ENCODE measurements at regions not wholly inside any gene's neighbourhood (a gene's known extent, or its start where the extent isn't known, plus 50 kb on each side); places are given as distances from the start of the nearest gene placed in this dataset.

DNA sequence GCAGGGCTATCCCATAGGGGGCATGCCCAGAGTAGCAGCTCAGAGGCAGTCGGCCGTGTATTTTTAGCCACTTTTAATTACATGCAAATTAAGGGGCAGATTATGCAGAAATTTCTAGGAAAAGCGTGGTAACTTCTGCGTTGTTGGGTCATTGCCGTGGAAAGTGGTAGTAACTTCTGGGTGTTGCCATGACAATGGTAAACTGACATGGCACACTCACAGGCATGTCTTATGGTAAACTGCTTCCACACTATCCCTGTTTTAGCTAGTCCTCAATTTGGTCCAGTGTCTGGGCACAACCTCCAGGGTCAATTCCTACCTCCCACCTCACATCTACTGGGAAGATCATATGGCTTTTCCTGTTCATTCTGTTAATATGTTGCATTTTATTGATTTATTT lies 428.9 kb upstream of the FANCL start:
- no peak for DNase-seq (ENCODE audit: low read depth in 3 of 3)

DNA sequence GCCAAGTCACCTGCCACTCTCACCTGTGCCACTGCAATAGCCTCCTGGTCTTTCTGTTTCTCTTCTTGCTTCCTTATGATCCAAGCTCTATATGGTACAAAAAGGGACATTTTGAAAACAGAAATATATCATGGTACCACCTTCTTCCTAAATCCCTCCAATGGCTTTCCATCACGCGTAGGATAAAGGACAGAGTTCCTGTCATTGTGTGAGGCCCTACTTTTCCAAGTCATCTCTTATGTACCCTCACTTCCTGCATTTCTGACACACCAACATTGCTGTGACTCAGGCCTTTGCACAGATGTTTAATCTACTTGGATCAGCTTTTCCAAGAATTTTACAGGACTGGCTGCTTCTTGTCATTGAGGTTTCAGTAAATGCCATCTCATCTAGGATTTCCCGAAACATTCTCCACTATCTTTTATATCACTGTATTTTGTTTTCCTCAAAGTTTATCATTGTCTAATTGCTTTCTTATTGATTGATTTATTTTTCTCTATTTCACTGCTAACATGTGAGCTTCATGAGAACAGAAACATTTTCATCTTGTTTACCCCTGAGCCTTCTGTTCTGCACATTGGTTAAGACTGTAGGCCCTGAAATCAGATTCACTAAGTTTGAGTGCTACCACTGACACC lies 426.1 kb upstream of the FANCL start:
- DNase-seq (ENCODE audit: low read depth in 3 of 3) = no peak

DNA sequence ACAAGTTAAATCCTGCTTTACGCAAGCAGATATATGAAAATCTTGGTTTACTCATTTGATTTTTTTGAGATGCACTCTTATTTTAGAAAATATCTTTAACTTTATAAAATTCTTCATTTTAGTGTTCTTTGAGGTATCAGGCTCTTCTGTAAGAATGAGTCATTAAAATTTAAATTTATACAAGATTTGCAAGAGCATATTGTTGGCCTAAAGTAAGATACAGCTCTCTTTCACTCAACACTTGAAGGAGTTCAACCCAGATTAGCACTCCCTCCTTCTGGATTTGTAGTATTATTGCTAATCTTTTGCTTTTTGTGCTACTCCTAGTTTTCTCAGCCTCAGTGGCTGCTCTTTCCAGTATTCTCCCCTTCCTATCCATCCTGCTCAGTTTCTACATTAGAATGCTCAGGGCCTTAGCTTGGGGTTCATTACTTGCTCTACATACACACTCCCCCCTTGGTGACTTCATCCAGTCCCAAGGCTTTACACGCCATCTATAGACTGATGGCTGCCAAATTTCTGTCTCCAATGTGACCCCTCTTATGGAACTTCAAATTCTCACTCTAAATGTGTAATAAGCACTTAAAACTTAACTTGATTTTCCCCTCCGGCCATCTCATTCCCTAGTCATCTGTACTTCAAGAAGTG lies 425.3 kb upstream of the FANCL start:
- DNase-seq (ENCODE audit: low read depth in 3 of 3) = no peak

- DNase-seq (ENCODE audit: low read depth in 3 of 3) = no peak
Observed at GRCh38 chr2:58665154-58665553, 424.0 kb upstream of the FANCL start.

- DNase-seq (ENCODE audit: low read depth in 3 of 3) = no peak
Observed at GRCh38 chr2:58664523-58665151, 423.5 kb upstream of the FANCL start.

DNA sequence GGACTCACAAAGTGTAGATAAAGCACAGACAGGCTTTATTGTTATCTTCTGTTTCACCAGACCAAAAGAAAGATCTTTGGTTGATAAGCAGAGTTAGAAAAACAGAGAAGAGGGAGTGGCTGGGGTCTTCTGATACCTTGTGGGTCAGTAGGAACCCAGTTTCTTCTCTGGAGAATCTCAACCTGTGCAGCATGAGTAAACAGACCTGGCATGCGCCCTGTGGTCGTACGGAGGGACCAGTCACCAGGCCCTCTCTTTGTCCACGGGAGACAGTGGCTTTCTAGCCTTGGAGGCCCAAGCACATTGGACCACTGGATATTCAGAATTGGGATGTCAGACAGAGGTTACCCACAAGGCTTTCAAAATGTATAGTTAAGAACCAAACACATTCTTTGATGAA lies 418.9 kb upstream of the FANCL start:
- DNase-seq (ENCODE audit: low read depth in 3 of 3) = no peak

GRCh38 chr2:58655152-58655551 lies 414.0 kb upstream of the FANCL start:
- no peak for DNase-seq (ENCODE audit: low read depth in 3 of 3)

DNA sequence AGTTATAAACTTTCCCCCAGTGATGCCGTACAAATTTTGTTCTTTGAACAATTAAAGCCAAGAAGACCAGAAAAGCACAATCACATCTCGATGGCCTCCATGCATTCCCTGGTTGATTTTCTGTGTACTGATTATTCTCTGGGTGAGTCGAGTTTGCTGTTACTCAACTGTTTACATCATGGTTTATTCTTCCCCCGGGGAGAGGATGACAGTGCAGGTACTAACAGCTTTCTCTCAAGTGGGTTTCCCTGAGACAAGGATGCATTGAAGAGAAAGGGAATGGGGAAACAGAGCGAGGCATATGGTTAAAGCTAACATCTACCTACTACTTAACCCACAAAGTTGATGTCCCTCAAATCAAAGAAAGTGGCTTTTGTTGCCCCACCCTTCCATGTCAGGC lies 410.8 kb upstream of the FANCL start:
- DNase-seq (ENCODE audit: low read depth in 3 of 3) = no peak

- DNase-seq (ENCODE audit: low read depth in 3 of 3) = no peak
Observed at GRCh38 chr2:58650781-58651180, 409.7 kb upstream of the FANCL start.

- DNase-seq (ENCODE audit: low read depth in 3 of 3) = no peak
Observed at GRCh38 chr2:58649756-58650155, 408.6 kb upstream of the FANCL start.

- no peak for DNase-seq (ENCODE audit: low read depth in 3 of 3)
Observed at GRCh38 chr2:58645017-58645416, 403.9 kb upstream of the FANCL start.

DNA sequence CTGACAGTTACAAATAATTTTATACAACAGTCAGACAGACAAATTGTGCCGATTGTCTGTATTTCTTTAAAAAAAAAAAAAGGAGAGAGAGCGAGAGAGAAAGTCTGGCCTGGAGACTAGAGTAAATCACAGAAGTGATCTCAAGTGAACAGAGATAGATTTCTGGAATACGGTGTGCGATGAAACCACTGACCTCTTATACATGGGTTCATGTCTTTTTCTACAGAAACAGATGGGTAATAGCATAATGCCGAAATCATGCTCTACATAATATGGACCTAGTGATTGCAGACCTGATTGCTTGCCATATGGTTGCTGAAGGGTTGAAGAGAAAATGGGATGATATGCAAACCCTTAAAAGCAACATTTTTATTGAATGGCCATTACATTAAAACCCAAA lies 403.3 kb upstream of the FANCL start:
- DNase-seq (ENCODE audit: low read depth in 3 of 3) = no peak

DNA sequence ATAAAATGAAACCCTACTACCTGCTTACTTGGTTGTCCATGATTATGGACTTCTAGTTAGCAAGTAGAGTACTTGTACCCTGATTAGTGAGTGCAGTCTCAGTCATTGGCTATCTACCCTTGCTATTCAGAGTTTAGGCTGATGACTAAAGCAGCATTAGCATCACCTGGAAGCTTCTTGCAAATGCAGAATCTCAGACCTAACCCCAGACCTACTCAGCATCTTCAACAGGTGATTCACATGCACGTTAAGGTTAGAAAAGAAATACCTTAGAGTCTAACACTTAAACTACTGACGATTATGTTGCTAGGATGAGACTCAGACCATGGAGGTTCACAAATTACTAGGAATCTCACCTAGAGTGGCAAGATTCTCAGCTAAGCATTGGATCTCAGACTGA lies 399.9 kb upstream of the FANCL start:
- no peak for DNase-seq (ENCODE audit: low read depth in 3 of 3)

GRCh38 chr2:58640042-58640441 lies 398.9 kb upstream of the FANCL start:
- DNase-seq (ENCODE audit: low read depth in 3 of 3) = no peak

GRCh38 chr2:58638256-58638805 lies 397.2 kb upstream of the FANCL start:
- no peak for DNase-seq (ENCODE audit: low read depth in 3 of 3)

DNA sequence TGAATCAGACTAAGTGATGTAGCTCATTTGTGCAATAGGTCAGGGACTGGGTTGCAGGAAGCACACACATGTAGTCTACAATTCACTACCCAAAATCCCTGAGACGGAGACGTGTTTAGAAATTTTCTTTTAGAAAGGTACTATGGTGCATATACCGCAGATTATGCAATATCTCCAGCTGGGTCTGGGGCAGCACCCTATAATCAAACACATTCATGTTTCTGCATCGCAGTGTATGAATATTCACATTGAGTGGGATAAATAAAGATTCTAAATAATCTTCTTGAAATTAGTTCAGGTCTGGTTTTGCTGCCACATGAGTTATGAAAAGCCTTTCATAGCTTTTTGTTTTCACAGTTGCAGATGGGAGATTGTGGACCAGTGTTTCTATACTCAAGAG lies 395.7 kb upstream of the FANCL start:
- no peak for DNase-seq (ENCODE audit: low read depth in 3 of 3)

GRCh38 chr2:58635801-58636375 lies 394.8 kb upstream of the FANCL start:
- DNase-seq (ENCODE audit: low read depth in 3 of 3) = no peak

- no peak for DNase-seq (ENCODE audit: low read depth in 3 of 3)
Observed at GRCh38 chr2:58634653-58635370, 393.7 kb upstream of the FANCL start.

DNA sequence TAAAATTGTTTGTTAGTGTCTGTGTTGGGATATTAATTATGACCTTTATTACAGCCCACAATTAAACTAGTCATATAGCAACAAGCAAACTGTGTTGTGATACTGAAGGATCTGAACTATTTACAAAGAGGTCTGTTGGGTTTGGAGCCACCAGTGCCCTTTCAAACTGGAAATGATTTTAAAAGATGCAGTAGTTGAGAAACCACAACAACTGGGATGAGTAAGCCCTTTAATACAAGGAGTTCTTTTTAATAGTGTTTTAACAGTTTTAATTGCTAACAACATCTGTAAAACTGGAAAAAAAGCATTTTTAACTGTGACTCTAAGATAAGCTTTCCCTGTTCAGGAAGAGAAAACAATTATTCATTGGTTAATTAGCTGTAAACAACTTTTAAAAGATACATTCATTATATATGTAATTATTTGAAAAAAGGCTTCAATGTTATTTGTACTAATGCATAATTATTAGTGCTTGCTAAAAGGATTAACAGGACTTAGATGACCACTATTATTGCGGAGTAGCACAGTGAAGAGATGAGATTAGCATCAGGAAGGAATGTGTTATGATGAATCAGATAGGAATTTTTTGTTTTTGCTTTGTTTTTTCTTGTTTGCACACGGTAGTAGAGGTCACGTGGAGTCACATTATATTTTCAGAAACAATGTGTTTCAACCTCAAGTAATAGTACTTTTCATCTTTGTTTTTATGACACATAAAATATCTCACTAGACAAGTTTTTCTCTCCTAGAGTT lies 392.7 kb upstream of the FANCL start:
- no peak for DNase-seq (ENCODE audit: low read depth in 3 of 3)

- no peak for DNase-seq (ENCODE audit: low read depth in 3 of 3)
Observed at GRCh38 chr2:58631986-58632385, 390.9 kb upstream of the FANCL start.

DNA sequence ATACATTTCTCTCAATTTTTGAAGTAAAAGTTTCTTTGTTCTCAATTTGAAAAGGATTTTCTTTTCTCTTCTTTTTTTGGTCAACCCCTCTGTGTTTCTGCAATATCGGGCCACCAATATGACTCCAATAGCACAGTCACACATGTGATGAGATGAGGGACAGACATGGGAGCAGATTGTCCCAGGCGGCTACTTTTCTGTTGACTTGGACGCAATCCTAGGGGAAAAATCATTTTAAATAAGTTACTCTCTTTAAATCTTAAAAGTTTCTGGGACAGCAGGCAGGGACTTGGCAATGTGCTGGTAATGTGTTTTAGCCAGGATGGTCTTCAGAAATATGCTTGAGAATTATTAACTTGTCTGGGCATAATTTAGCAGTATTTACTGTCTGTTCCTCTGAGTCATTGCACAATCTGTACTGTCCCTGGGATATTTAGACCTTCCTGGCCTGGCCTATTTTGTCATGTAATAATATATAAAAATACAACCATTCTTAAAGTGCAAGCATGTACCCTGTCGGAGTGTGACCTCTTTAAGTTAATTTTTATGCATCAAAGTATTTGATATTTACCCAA lies 388.5 kb upstream of the FANCL start:
- DNase-seq (ENCODE audit: low read depth in 3 of 3) = no peak

Data from stimulated activated CD4-positive, alpha-beta T cell treated with anti-CD3 and anti-CD28 coated beads, TNF-alpha, amount 100 ng/mL, for 4 hours (primary cell).